ENCODE measurements at regions not wholly inside any gene's neighbourhood (a gene's known extent, or its start where the extent isn't known, plus 50 kb on each side); places are given as distances from the start of the nearest gene placed in this dataset.

- CTCF ChIA-PET: no interaction called here
- Histone ChIP-seq H3K79me2 (ENCODE audit: insufficient read depth, low read length) (no peaks in the 10 kb centered on the region), H3K27ac (ENCODE audit: low read depth, low read length) (no peak overlapping the region), H3K9ac (ENCODE audit: low read length) (no peak overlapping the region), H3K4me3 (replicated peaks in 1 of 2; ENCODE audit: low read depth in 1 of 2, low read length in 2 of 2) (no peak overlapping the region), H3K4me1 (ENCODE audit: control insufficient read depth in 1 of 2, insufficient read depth in 2 of 2, low read length in 2 of 2) (no peaks in the 10 kb centered on the region), H3K27me3 (ENCODE audit: insufficient read depth, low read length) (no peaks in the 10 kb centered on the region), H3K9me3 (ENCODE audit: control insufficient read depth in 1 of 2, insufficient read depth in 1 of 2, low read depth in 1 of 2, low read length in 2 of 2) (peaks cover 4 to 14% of the 10 kb centered on the region in 2 experiments; a peak in 2 of 4 replicates), H3K9me2 (ENCODE audit: insufficient read depth) (no peaks in the 10 kb centered on the region), H4K20me1 (ENCODE audit: insufficient read depth) (no peaks in the 10 kb centered on the region), H3K36me3 (ENCODE audit: control insufficient read depth in 1 of 2, insufficient read depth in 2 of 2, low read length in 2 of 2) (no peaks in the 10 kb centered on the region), H3K4me2 (ENCODE audit: low read length) (no peak overlapping the region), H2AFZ (ENCODE audit: low read depth, low read length, poor library complexity, severe bottlenecking) (no peak overlapping the region)
- ATAC-seq: no peak
- intact Hi-C loops (cut with micrococcal nuclease): no loop called here
- RAD21 ChIA-PET (ENCODE audit: low non-redundant PET in 1 of 2, low total read pairs in 2 of 2, uncharacterized antibody in 2 of 2, unreplicated experiment in 2 of 2): no interaction called here
- BruUV-seq (replicated peaks): no TSS peak
- no peak for DNase-seq (ENCODE audit: low read depth, low spot score)
- POLR2A ChIA-PET: no interaction called here
- no peak for TF ChIP-seq EZH2 (IDR thresholded peaks at IDR 0.05)
These were observed 62.3 kb upstream of the DYNC1I2 start for GRCh38 chr2:171625006-171625405.

GRCh38 chr2:171626949-171627348, 60.3 kb upstream of the DYNC1I2 start:
- Histone ChIP-seq H3K27me3 (ENCODE audit: insufficient read depth, low read length) (no peaks in the 10 kb centered on the region), H3K4me1 (ENCODE audit: control insufficient read depth in 1 of 2, insufficient read depth in 2 of 2, low read length in 2 of 2) (no peaks in the 10 kb centered on the region), H3K9me2 (ENCODE audit: insufficient read depth) (no peaks in the 10 kb centered on the region), H3K9ac (ENCODE audit: low read length) (no peak overlapping the region), H3K4me3 (replicated peaks in 1 of 2; ENCODE audit: low read depth in 1 of 2, low read length in 2 of 2) (no peak overlapping the region), H2AFZ (ENCODE audit: low read depth, low read length, poor library complexity, severe bottlenecking) (no peak overlapping the region), H3K9me3 (ENCODE audit: control insufficient read depth in 1 of 2, insufficient read depth in 1 of 2, low read depth in 1 of 2, low read length in 2 of 2) (peaks cover 16 to 18% of the 10 kb centered on the region in 2 experiments; a peak in 3 of 4 replicates), H4K20me1 (ENCODE audit: insufficient read depth) (no peaks in the 10 kb centered on the region), H3K4me2 (ENCODE audit: low read length) (no peak overlapping the region), H3K27ac (ENCODE audit: low read depth, low read length) (no peak overlapping the region), H3K79me2 (ENCODE audit: insufficient read depth, low read length) (no peaks in the 10 kb centered on the region), H3K36me3 (ENCODE audit: control insufficient read depth in 1 of 2, insufficient read depth in 2 of 2, low read length in 2 of 2) (no peaks in the 10 kb centered on the region)
- ATAC-seq (no peak), DNase-seq (ENCODE audit: low read depth, low spot score) (no peak)
- CTCF ChIA-PET: no interaction called here
- intact Hi-C loops (cut with micrococcal nuclease): no loop called here
- POLR2A ChIA-PET: no interaction called here
- TF ChIP-seq ZFX (IDR thresholded peaks at IDR 0.05) (no peak), CBX3 (IDR thresholded peaks at IDR 0.05; ENCODE audit: low read depth) (no peak), EZH2 (IDR thresholded peaks at IDR 0.05) (no peak), SRF (IDR thresholded peaks at IDR 0.05; ENCODE audit: low read depth) (no peak), ELF1 (IDR thresholded peaks at IDR 0.05; ENCODE audit: borderline replicate concordance, low read depth) (no peak), POLR2AphosphoS5 (IDR thresholded peaks at IDR 0.05; ENCODE audit: low read depth, low read length) (no peak), YY1 (IDR thresholded peaks at IDR 0.05; ENCODE audit: extremely low read depth, insufficient replicate concordance, low read depth, low read length) (no peak), ATF3 (IDR thresholded peaks at IDR 0.05) (no peak), ZNF274 (IDR thresholded peaks at IDR 0.05; ENCODE audit: low read depth, low read length) (no peak), EGR1 (IDR thresholded peaks at IDR 0.05; ENCODE audit: low read depth) (no peak)
- TF ChIP-seq, protein P1, sequence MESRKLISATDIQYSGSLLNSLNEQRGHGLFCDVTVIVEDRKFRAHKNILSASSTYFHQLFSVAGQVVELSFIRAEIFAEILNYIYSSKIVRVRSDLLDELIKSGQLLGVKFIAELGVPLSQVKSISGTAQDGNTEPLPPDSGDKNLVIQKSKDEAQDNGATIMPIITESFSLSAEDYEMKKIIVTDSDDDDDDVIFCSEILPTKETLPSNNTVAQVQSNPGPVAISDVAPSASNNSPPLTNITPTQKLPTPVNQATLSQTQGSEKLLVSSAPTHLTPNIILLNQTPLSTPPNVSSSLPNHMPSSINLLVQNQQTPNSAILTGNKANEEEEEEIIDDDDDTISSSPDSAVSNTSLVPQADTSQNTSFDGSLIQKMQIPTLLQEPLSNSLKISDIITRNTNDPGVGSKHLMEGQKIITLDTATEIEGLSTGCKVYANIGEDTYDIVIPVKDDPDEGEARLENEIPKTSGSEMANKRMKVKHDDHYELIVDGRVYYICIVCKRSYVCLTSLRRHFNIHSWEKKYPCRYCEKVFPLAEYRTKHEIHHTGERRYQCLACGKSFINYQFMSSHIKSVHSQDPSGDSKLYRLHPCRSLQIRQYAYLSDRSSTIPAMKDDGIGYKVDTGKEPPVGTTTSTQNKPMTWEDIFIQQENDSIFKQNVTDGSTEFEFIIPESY (IDR thresholded peaks at IDR 0.05; ENCODE audit: extremely low read depth, insufficient replicate concordance, low read length): no peak
- TF ChIP-seq, protein P2, sequence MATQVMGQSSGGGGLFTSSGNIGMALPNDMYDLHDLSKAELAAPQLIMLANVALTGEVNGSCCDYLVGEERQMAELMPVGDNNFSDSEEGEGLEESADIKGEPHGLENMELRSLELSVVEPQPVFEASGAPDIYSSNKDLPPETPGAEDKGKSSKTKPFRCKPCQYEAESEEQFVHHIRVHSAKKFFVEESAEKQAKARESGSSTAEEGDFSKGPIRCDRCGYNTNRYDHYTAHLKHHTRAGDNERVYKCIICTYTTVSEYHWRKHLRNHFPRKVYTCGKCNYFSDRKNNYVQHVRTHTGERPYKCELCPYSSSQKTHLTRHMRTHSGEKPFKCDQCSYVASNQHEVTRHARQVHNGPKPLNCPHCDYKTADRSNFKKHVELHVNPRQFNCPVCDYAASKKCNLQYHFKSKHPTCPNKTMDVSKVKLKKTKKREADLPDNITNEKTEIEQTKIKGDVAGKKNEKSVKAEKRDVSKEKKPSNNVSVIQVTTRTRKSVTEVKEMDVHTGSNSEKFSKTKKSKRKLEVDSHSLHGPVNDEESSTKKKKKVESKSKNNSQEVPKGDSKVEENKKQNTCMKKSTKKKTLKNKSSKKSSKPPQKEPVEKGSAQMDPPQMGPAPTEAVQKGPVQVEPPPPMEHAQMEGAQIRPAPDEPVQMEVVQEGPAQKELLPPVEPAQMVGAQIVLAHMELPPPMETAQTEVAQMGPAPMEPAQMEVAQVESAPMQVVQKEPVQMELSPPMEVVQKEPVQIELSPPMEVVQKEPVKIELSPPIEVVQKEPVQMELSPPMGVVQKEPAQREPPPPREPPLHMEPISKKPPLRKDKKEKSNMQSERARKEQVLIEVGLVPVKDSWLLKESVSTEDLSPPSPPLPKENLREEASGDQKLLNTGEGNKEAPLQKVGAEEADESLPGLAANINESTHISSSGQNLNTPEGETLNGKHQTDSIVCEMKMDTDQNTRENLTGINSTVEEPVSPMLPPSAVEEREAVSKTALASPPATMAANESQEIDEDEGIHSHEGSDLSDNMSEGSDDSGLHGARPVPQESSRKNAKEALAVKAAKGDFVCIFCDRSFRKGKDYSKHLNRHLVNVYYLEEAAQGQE (IDR thresholded peaks at IDR 0.05; ENCODE audit: low read depth): no peak
- BruUV-seq (replicated peaks): no TSS peak
- RAD21 ChIA-PET (ENCODE audit: low non-redundant PET in 1 of 2, low total read pairs in 2 of 2, uncharacterized antibody in 2 of 2, unreplicated experiment in 2 of 2): no interaction called here
